H1 (cell line): ENCODE measurements at regions not wholly inside any gene's neighbourhood (a gene's known extent, or its start where the extent isn't known, plus 50 kb on each side); places are given as distances from the start of the nearest gene placed in this dataset.

Experiments used
- CTCF ChIA-PET: fragments of 300-600 bp; sonication (Branson Sonifier 250); formaldehyde crosslinking; loops from one replicate; lab custom pipeline; 2021; ENCODE audit not compliant: partially characterized antibody; lab: Charles Lee
- POLR2A ChIA-PET: fragments of 300-600 bp; sonication (Branson Sonifier 250); formaldehyde crosslinking; loops from one replicate; lab custom pipeline; 2021; ENCODE audit warnings: inconsistent platforms; ENCODE audit not compliant: partially characterized antibody; lab: Charles Lee
- DNase-seq, 2 experiments: peaks; one replicate each; pipeline versions ENCODE4 v3.0.0 to v3.0.0-alpha.2; 2010 to 2022; ENCODE audit warnings: low spot score in 2 of 2, low read depth in 1 of 2, mixed read lengths in 1 of 2
- FAIRE-seq: peaks from 2 replicates; lab custom pipeline; 2011; peaks lifted over from hg19 to GRCh38; lab: Jason Lieb, UNC
- H2AFZ ChIP-seq: 2 replicates; pipeline ENCODE4 v1.8.1; 2012; ENCODE audit warnings: low read length, inconsistent platforms
- H2AK5ac ChIP-seq: 2 replicates; pipeline ENCODE4 v1.6.1; 2013; ENCODE audit warnings: low read depth, low read length
- H2BK120ac ChIP-seq: replicated peaks from 2 replicates; pipeline ENCODE3; 2013; ENCODE audit warnings: low read depth, low read length, inconsistent platforms
- H2BK12ac ChIP-seq: 2 replicates; pipeline ENCODE4 v1.6.1; 2013; ENCODE audit warnings: low read depth, low read length
- H2BK15ac ChIP-seq: 2 replicates; pipeline ENCODE4 v1.6.1; 2013; ENCODE audit warnings: low read length
- H2BK20ac ChIP-seq: 2 replicates; pipeline ENCODE4 v1.6.1; 2013; ENCODE audit warnings: low read length
- H2BK5ac ChIP-seq: 2 replicates; pipeline ENCODE4 v1.6.1; 2013; ENCODE audit warnings: low read depth, low read length
- H3K14ac ChIP-seq: 2 replicates; pipeline ENCODE4 v1.6.1; 2013; ENCODE audit warnings: inconsistent platforms; ENCODE audit not compliant: insufficient read length
- H3K18ac ChIP-seq: 2 replicates; pipeline ENCODE4 v1.6.1; 2013; ENCODE audit warnings: low read length; ENCODE audit errors: extremely low read depth
- H3K23ac ChIP-seq: 2 replicates; pipeline ENCODE4 v1.6.1; 2013; ENCODE audit warnings: inconsistent platforms; ENCODE audit not compliant: insufficient read length
- H3K23me2 ChIP-seq: 2 replicates; pipeline ENCODE4 v1.6.1; 2013; ENCODE audit warnings: low read depth, low read length
- H3K27ac ChIP-seq: 2 replicates; pipeline ENCODE4 v1.6.1; 2011; ENCODE audit warnings: low read depth, low read length, inconsistent platforms
- H3K27me3 ChIP-seq, 4 experiments: replicated peaks in 1 of 4; 1 replicate in 1 of 4; 2 replicates in 3 of 4; pipeline versions ENCODE4 v1.6.1 to v1.8.1; 2011 to 2013; ENCODE audit warnings: low read length in 3 of 4, mild to moderate bottlenecking in 3 of 4, inconsistent platforms in 2 of 4, mixed read lengths in 2 of 4, moderate library complexity in 1 of 4; ENCODE audit not compliant: control insufficient read depth in 3 of 4, insufficient read depth in 3 of 4; ENCODE audit errors: extremely low read depth in 1 of 4
- H3K36me3 ChIP-seq, 4 experiments: 2 replicates each; pipeline versions ENCODE4 v1.6.1 to v1.8.1; 2011 to 2013; ENCODE audit warnings: mild to moderate bottlenecking in 4 of 4, low read length in 3 of 4, moderate library complexity in 2 of 4, control low read depth in 1 of 4, inconsistent platforms in 1 of 4; ENCODE audit not compliant: insufficient read depth in 4 of 4, control insufficient read depth in 2 of 4
- H3K4ac ChIP-seq: replicated peaks from 2 replicates; pipeline ENCODE3; 2013; ENCODE audit warnings: low read length, low read depth, mixed read lengths, inconsistent platforms; ENCODE audit not compliant: insufficient read length
- H3K4me1 ChIP-seq, 4 experiments: replicated peaks in 1 of 4; 1 replicate in 1 of 4; 2 replicates in 3 of 4; pipeline versions ENCODE4 v1.6.1 to v1.8.1; 2011 to 2013; ENCODE audit warnings: low read length in 3 of 4, inconsistent platforms in 2 of 4, mixed read lengths in 1 of 4; ENCODE audit not compliant: insufficient read depth in 4 of 4, control insufficient read depth in 3 of 4
- H3K4me2 ChIP-seq, 2 experiments: 2 replicates each; pipeline versions ENCODE4 v1.6.1 to v1.8.1; 2011 to 2013; ENCODE audit warnings: low read depth in 2 of 2, low read length in 2 of 2, control low read depth in 1 of 2, inconsistent platforms in 1 of 2, mild to moderate bottlenecking in 1 of 2; ENCODE audit not compliant: insufficient read depth in 1 of 2
- H3K4me3 ChIP-seq, 4 experiments: fragments of 200-600, 300-600 bp in 1 of 4; sonication (generic), shearing (Covaris generic), sonication (Bioruptor Twin) in 1 of 4; 2 replicates each; pipeline versions ENCODE4 v1.5.1 to v1.8.1; 2011 to 2016; ENCODE audit warnings: low read length in 4 of 4, low read depth in 3 of 4, control low read depth in 2 of 4, inconsistent platforms in 2 of 4, mild to moderate bottlenecking in 2 of 4, mixed read lengths in 1 of 4, moderate library complexity in 1 of 4; ENCODE audit not compliant: insufficient read depth in 2 of 4; ENCODE audit errors: extremely low read depth in 1 of 4
- H3K56ac ChIP-seq: replicated peaks from 2 replicates; pipeline ENCODE3; 2013; ENCODE audit warnings: low read depth, mild to moderate bottlenecking, mixed read lengths, low read length, inconsistent platforms; ENCODE audit not compliant: insufficient read length
- H3K79me1 ChIP-seq: 2 replicates; pipeline ENCODE4 v1.6.1; 2013; ENCODE audit warnings: low read depth, low read length, control low read depth
- H3K79me2 ChIP-seq, 2 experiments: 2 replicates each; pipeline versions ENCODE4 v1.6.1 to v1.8.1; 2012 to 2013; ENCODE audit warnings: low read length in 2 of 2, mild to moderate bottlenecking in 2 of 2, inconsistent platforms in 1 of 2; ENCODE audit not compliant: insufficient read depth in 2 of 2, control insufficient read depth in 1 of 2
- H3K9ac ChIP-seq, 4 experiments: replicated peaks in 1 of 4; 1 replicate in 1 of 4; 2 replicates in 3 of 4; pipeline versions ENCODE4 v1.6.1 to v1.8.1; 2011 to 2013; ENCODE audit warnings: low read depth in 3 of 4, low read length in 3 of 4, control low read depth in 2 of 4, mild to moderate bottlenecking in 2 of 4, moderate library complexity in 2 of 4, inconsistent platforms in 1 of 4; ENCODE audit errors: extremely low read depth in 1 of 4
- H3K9me3 ChIP-seq, 2 experiments: 2 replicates each; pipeline versions ENCODE4 v1.6.1 to v1.8.1; 2012 to 2013; ENCODE audit warnings: mild to moderate bottlenecking in 2 of 2, moderate library complexity in 2 of 2, control low read depth in 1 of 2, inconsistent platforms in 1 of 2, low read depth in 1 of 2, low read length in 1 of 2, mixed read lengths in 1 of 2; ENCODE audit not compliant: insufficient read depth in 2 of 2
- H4K20me1 ChIP-seq, 2 experiments: replicated peaks in 1 of 2; 2 replicates each; pipeline versions ENCODE3 to v1.8.1; 2011 to 2013; ENCODE audit warnings: inconsistent platforms in 2 of 2, low read length in 2 of 2, mild to moderate bottlenecking in 1 of 2; ENCODE audit not compliant: insufficient read depth in 2 of 2, control insufficient read depth in 1 of 2
- H4K5ac ChIP-seq: 2 replicates; pipeline ENCODE4 v1.6.1; 2013; ENCODE audit warnings: low read length, low read depth, mixed read lengths, inconsistent platforms; ENCODE audit not compliant: insufficient read length
- H4K8ac ChIP-seq: 2 replicates; pipeline ENCODE4 v1.8.0; 2013; ENCODE audit warnings: mild to moderate bottlenecking, moderate library complexity, low read length, inconsistent platforms; ENCODE audit not compliant: insufficient read depth; ENCODE audit errors: extremely low read depth
- H4K91ac ChIP-seq: replicated peaks from 2 replicates; pipeline ENCODE3; 2013; ENCODE audit warnings: low read length, mixed read lengths, inconsistent platforms; ENCODE audit not compliant: insufficient read length
- BACH1 ChIP-seq: IDR thresholded peaks from 2 replicates; pipeline ENCODE4 v1.6.1; 2012; ENCODE audit warnings: low read length, improper control_type of control experiment
- BCL11A ChIP-seq, 2 experiments: IDR thresholded peaks; one replicate each; pipeline ENCODE4 v1.6.1; 2011; ENCODE audit warnings: low read depth in 2 of 2, low read length in 2 of 2, mild to moderate bottlenecking in 2 of 2
- MAX ChIP-seq: IDR thresholded peaks from 2 replicates; pipeline ENCODE4 v1.6.1; 2012; ENCODE audit warnings: inconsistent platforms
- SRF ChIP-seq: IDR thresholded peaks from 2 replicates; pipeline ENCODE4 v1.6.1; 2011; ENCODE audit warnings: mild to moderate bottlenecking, low read depth, low read length, moderate library complexity
- TAF7 ChIP-seq: optimal IDR thresholded peaks from 2 replicates; pipeline ENCODE3; 2011; ENCODE audit warnings: low read depth, mild to moderate bottlenecking, inconsistent platforms, low read length, moderate library complexity, borderline replicate concordance
- YY1 ChIP-seq: IDR thresholded peaks from 2 replicates; pipeline ENCODE4 v1.6.1; 2011; ENCODE audit warnings: low read depth, mild to moderate bottlenecking, low read length
- WGBS, 2 experiments: shearing (Covaris generic) in 1 of 2; methylation state at CpG; one replicate each; pipeline versions ENCODE4 v1.1.6 to v1.1.7; 2013 to 2015; ENCODE audit warnings: low lambda C conversion rate in 2 of 2, mixed read lengths in 2 of 2, inconsistent platforms in 1 of 2, low coverage in 1 of 2, missing lambda C conversion rate in 1 of 2; ENCODE audit not compliant: insufficient replicate concordance in 2 of 2, insufficient coverage in 1 of 2, insufficient read length in 1 of 2; ENCODE audit errors: extremely low coverage in 1 of 2, missing lambda C conversion rate in 1 of 2; 5-methylcytosine and 5-hydroxymethylcytosine counted together
- TF ChIP-seq, protein P1 (sequence below): IDR thresholded peaks from 2 replicates; pipeline ENCODE4 v1.6.1; 2011; ENCODE audit warnings: low read depth, mild to moderate bottlenecking, low read length; ENCODE audit not compliant: insufficient read depth

DNA sequence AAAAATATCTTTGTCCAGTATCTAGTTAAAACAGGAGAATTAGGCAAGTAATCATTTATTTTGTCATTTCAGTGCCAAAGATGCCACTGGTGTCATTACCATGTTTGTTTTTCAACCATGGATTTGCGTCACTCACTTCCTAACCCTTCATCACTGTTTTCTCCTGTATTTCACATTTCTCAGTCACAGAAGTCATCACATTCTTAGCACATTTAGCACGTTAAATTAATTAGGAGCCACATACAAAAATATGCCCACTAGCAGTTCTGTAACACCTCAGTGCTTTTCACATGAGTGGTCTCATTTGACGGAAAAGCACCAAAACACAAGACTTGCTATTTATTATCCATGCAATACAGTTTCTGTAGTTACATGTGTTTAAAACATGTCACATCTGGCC, 546.0 kb downstream of the METTL15 start:
- Histone ChIP-seq H3K56ac (no peak overlapping the region), H3K4ac (no peak overlapping the region), H4K91ac (no peak overlapping the region), H2BK15ac (no peak overlapping the region), H3K4me3 (no peak overlapping the region), H3K14ac (no peak overlapping the region), H2AK5ac (no peak overlapping the region), H2BK12ac (no peak overlapping the region), H2AFZ (no peak overlapping the region), H3K23ac (no peak overlapping the region), H3K79me2 (no peaks in the 10 kb centered on the region), H2BK20ac (no peak overlapping the region)
- CTCF ChIA-PET = no interaction called here
- FAIRE-seq = no peak
- 83% methylated on average over 3 of the region's 3 CpGs; no CpG with 5 or more reads in 1 of the 2 experiments for WGBS, 2 experiments
- no peak for TF ChIP-seq YY1
- TF ChIP-seq BACH1 = no peak
- no peak for TF ChIP-seq BCL11A (IDR thresholded peaks at IDR 0.05; ENCODE audit: low read depth in 2 of 2, low read length in 2 of 2)
- TF ChIP-seq MAX = no peak
- no peak for TF ChIP-seq TAF7
- TF ChIP-seq SRF = no peak
- TF ChIP-seq, protein P1, sequence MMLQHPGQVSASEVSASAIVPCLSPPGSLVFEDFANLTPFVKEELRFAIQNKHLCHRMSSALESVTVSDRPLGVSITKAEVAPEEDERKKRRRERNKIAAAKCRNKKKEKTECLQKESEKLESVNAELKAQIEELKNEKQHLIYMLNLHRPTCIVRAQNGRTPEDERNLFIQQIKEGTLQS = no peak
- TF ChIP-seq, all 59 proteins: peak for 0
- Histone ChIP-seq H3K23me2 (no peaks in the 10 kb centered on the region), H3K36me3 (no peaks in the 10 kb centered on the region), H2BK5ac (no peak overlapping the region), H3K79me1 (no peaks in the 10 kb centered on the region), H3K27me3 (no peaks in the 10 kb centered on the region), H3K4me1 (no peaks in the 10 kb centered on the region), H4K8ac (no peak overlapping the region), H3K27ac (no peak overlapping the region), H4K5ac (no peak overlapping the region), H3K9me3 (no peaks in the 10 kb centered on the region), H4K20me1 (no peaks in the 10 kb centered on the region), H3K9ac (no peak overlapping the region), H3K4me2 (no peak overlapping the region), H3K18ac (no peak overlapping the region), H2BK120ac (no peak overlapping the region)
- POLR2A ChIA-PET = no interaction called here
- DNase-seq = no peak
